ENCODE measurements at regions not wholly inside any gene's neighbourhood (a gene's known extent, or its start where the extent isn't known, plus 50 kb on each side); places are given as distances from the start of the nearest gene placed in this dataset.

- DNase-seq: no peak
Observed at GRCh38 chr1:42033629-42034028, 114.9 kb upstream of the HIVEP3 start.

DNA sequence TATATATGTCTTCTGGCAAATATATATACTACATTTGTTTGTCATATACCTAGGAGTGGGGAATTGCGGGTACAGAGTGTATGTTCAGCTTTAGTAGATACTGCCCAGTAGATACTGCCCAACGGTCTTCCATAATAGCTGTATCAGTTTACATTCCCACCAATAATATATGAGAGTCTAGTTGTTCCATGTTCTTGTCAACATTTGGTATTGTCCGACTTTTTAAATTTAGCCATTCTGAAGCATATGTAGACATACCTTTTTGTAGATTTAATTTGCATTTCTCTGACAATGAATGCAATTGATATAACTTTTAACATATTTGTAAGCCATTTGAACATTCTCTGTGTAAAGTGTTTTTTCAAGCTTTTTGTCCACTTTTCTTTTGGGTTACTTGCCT is 99.0 kb upstream of the HIVEP3 start:
- DNase-seq: no peak

DNA sequence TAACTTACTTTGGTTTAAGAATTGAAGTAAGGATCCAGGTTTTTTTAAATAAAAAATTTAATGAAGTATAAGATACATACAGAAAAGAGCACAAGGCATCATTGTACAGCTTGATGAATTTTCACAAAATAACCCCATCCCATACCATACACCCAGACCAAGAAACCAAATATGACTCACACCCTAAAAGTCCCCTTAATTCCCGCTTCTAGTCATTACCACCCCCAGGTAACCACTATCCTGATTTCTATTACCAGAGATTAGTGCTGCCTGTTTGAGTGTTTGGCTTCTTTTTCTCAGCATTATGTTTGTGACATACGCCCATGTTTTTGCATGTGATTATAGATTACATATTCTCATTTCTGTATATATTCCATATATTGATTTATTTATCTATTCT is 98.5 kb upstream of the HIVEP3 start:
- DNase-seq: no peak

GRCh38 chr1:42014823-42015222 is 96.1 kb upstream of the HIVEP3 start:
- DNase-seq: no peak

DNA sequence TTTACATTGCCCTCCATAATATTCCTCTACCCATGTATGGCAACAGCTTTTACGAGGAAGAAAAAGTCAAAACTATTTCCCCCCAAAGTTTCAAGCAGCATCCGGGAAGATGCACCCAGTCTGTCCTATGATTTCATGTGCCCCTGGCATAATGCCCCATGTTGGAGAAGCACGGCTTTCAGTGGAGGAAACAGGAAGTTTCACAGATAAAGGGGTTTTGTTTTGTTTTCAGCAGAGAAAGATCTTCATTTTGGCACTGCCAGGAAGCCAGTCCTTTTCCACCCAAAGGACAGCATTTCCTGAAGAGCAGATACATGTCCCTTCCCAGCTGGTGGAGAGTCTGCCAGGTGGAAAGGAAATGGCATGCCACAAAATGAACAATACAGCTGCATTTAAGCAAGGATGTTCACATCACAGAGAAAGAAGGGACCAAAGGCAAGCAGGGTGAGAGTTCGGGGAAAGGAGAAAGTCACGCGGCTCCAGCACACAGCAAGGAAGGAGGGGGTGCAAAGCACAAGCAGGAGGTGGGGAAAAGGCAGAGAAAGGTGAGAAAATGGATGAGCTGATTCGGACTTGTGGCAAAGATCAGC is 95.3 kb upstream of the HIVEP3 start:
- DNase-seq: no peak

GRCh38 chr1:42012852-42013251 is 94.1 kb upstream of the HIVEP3 start:
- no peak for DNase-seq

DNA sequence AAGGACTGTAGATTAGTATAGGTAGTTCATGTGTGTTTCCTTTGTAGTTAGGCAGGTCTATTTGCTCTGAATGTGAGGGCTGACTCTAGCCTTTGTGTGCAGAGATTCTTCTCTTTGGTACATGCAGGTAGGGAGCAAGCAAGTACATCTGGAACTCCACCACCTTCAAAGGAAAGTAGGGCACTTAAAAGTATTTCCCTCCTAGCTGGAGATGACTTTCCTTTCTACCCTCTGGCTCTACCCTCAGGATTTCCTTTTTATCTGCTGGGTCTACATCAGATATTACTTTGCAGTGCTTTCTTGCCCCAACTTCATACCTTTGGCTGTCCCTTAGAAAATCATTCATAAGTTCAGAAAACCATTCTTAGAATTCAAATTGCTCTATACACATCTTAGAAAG is 91.7 kb upstream of the HIVEP3 start:
- no peak for DNase-seq

DNA sequence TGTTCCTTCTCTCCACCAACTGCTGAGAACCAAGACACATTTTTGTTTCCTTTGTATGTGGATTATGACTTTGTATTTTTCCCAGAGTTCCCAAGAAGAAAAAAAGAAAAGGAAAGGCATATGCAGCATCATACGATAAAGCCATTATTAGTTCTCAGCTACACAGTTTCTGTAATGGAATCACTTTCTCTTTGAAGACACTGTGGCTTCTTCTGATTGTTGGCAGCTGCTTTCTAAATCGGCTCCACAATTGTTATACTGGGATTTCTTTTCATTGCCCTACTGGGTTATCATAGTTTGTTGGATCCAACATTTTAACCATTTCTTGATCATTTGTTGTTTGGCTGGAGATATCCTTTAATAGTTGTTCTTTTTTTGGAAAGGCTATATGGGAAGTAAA is 89.5 kb upstream of the HIVEP3 start:
- no peak for DNase-seq

- no peak for DNase-seq
Observed at GRCh38 chr1:42006836-42007235, 88.1 kb upstream of the HIVEP3 start.

GRCh38 chr1:42006093-42006492 is 87.4 kb upstream of the HIVEP3 start:
- DNase-seq: no peak

DNA sequence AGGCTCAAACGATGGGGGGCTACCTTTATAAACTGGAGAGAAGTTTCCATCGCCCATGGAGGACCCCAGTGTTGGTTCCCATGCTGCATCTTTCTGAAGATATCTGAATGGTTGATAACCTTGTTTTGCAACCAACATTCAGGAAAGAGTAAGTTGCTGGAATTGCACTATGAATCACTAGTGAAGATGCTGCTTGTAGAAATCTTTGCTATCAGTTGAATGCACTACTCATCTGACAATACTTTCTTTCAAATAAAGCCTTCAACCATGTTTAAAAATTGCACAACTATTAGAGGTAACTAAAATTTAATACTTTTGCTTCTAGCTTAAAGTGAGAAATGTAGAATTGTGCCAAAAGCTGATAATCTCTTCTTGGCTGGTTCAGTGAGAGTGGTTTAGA is 86.8 kb upstream of the HIVEP3 start:
- DNase-seq: no peak

GRCh38 chr1:42004860-42005259 is 86.1 kb upstream of the HIVEP3 start:
- no peak for DNase-seq

DNA sequence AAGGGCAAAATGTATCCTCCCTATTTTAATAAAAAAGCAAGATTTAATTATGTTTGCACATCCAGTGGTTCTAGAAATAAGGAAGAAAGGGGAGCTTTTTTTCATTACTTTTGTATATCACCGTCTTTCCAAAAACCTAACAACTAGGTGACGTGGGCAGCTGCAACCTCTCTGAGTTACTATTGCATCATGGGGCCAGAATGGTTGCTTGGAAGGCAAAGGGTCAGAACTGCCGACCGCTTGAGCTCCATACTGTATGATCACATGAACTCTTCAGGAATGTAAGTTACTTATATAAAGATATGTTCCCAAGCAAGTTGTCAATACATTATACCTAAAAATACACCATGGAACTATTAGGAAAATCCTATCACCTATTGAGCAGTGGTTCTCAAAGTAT is 85.6 kb upstream of the HIVEP3 start:
- no peak for DNase-seq

DNA sequence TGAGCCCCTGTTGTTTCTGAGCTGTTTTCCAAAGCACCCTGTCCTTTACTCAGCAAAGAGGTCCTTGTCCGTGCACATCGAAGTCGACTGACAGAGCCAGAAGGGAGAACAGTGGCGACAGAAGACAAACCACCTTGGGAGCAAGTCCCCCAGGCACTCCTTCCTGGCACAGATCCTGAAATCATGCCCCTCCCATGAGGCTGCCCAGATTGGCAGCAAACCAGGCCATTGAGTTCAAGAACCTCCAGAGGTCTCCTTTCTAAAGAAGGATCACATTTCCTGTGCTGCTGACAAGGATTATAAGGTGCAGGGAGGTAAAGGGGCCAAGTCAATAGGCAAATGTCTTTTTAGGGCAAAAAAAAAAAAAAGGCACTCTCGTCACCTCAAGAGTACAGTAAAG is 84.7 kb upstream of the HIVEP3 start:
- DNase-seq: no peak

DNA sequence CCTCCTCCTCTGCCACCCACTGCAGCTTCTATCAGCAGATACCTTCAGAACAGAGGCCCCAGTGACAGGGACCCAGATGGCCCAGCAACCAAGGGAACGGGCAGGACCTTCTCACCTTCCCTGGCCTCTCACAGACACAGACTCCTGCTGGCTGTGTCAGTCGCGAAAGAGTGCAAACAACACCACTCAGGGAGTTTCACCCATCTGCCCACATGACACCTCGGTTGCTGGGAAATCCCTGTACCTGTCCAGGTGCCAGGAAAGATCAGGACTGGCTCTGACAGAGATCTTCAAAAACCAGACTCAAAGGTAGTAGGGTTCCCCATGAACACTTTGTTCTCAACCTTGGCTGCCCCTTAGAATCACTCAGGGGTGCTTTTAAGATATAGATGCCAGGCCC is 83.5 kb upstream of the HIVEP3 start:
- DNase-seq: no peak

DNA sequence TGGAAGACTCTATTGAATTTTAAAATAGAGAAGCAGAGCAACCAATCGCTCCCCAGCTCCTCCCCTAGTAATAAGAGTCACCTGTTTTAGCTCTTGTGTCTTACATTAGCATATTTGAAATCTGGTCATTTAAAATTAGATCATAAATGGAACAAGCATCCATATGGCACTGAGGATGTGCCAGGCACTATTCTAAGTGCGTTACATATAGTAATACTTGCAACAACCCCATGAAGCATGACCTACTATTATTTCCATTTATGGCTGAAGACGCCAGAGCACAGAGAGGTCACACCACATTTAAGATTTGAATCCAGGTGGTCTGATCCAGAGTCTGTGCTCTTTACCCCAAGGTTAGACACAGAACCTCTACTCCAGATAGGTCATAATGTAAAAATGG is 82.0 kb upstream of the HIVEP3 start:
- DNase-seq: no peak

GRCh38 chr1:41999884-42000283 is 81.2 kb upstream of the HIVEP3 start:
- no peak for DNase-seq

- no peak for DNase-seq
Observed at GRCh38 chr1:41998250-41998649, 79.5 kb upstream of the HIVEP3 start.

DNA sequence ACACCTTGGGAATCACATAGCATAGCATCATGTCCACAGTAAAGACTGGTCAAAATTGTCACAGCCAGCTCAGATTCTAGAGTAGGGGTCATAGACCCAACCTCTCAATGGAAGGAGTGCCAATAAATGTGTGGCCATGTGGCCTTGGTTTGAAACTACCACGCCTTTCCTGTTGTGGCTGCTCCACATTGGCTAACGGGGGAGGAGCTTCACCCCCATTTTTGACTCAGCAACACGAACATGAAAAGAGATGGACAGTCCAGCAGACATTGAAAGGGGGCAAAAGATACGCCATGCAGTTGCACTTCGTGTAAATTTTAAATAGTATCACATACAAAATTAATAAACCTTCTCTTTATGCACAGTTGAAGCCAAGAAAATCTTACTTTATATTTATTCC is 78.4 kb upstream of the HIVEP3 start:
- no peak for DNase-seq

DNA sequence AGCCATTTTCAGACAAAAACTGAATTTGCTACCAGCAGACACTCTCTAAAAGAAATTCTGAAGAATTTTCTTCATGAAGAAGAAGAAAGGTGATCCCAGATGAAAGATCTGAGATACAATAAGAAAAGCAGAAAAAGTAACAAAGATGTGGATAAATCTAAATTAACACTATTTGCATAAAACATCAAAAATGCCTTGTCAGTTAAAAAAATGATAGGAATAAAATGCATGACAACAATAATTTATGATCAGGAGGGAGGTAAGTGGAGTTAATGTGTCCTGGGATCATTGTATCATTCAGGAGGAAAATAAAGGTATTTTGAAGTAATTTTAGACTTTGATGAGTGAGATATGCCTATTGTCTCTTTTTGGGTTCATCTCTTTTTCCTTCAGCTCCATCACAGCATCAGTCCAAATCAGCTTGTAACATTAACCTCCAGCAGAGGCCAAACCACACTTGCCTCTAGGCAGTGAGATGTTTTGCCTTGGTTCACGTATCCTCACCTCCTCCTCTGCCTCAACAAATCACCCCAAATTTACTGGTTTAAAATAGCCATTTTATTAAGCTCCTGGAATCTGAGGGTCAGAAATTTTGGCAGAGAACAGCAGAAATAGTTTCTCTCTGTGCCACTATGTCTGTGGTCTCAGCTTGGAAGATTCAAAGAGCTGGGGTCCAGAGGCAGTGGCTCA is 76.9 kb upstream of the HIVEP3 start:
- no peak for DNase-seq

- DNase-seq: no peak
Observed at GRCh38 chr1:41994195-41994894, 75.6 kb upstream of the HIVEP3 start.

DNA sequence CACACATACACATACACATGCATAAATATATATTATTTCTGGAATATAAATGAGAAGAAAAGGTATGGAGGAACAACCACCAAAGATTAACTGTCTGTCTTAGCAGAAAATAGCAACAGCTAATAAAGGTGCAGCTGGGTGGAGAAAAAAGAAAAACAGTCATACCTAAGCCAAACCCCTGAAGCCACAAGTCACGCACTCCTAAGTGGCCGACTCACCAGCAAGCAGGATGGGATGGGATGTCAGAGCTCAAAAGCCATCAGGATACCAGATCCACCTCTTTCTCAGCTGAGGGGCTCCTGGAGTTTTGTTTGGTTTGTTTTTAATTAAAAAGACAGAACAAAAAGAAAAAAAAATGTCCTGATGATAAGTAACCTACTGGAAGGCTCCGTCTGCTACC is 64.7 kb upstream of the HIVEP3 start:
- no peak for DNase-seq

- no peak for DNase-seq
Observed at GRCh38 chr1:41981796-41982195, 63.1 kb upstream of the HIVEP3 start.

GRCh38 chr1:41980827-41981653 is 62.3 kb upstream of the HIVEP3 start:
- DNase-seq: no peak

Data from stimulated activated CD4-positive, alpha-beta T cell treated with anti-CD3 and anti-CD28 coated beads, Interleukin-4, amount 100 ng/mL, for 1 hour (primary cell).